GM06990 (cell line): ENCODE measurements at regions not wholly inside any gene's neighbourhood (a gene's known extent, or its start where the extent isn't known, plus 50 kb on each side); places are given as distances from the start of the nearest gene placed in this dataset.

ENCODE experiments used
- DNase-seq: peaks from one replicate; pipeline ENCODE4 v3.0.0-alpha.2; 2011; ENCODE audit not compliant: insufficient read length; ENCODE audit errors: extremely low read depth
- H3K27me3 ChIP-seq: replicated peaks from 2 replicates; pipeline ENCODE4 v1.6.0; 2011; ENCODE audit warnings: low read length; ENCODE audit not compliant: control insufficient read depth, insufficient read depth
- H3K36me3 ChIP-seq: 2 replicates; pipeline ENCODE4 v1.5.1; 2011; ENCODE audit warnings: low read length; ENCODE audit not compliant: control insufficient read depth, insufficient read depth
- H3K4me3 ChIP-seq: replicated peaks from 2 replicates; pipeline ENCODE4 v1.5.1; 2011; ENCODE audit warnings: low read depth, mild to moderate bottlenecking, control low read depth, low read length
- CTCF ChIP-seq: IDR thresholded peaks from 2 replicates; pipeline ENCODE4 v1.5.1; 2011; ENCODE audit warnings: low read length, control low read depth, mild to moderate bottlenecking, inconsistent platforms; ENCODE audit not compliant: insufficient read depth, poor library complexity, severe bottlenecking

- Histone ChIP-seq H3K4me3 (no peak overlapping the region), H3K36me3 (no peaks in the 10 kb centered on the region), H3K27me3 (no peaks in the 10 kb centered on the region)
- DNase-seq: no peak
- TF ChIP-seq CTCF: no peak
Measured at GRCh38 chr2:195473862-195474261, 183.2 kb upstream of the SLC39A10 start.

- no peak for DNase-seq
- no peak for TF ChIP-seq CTCF
- no peaks in the 10 kb centered on the region for H3K36me3 ChIP-seq
- H3K27me3 ChIP-seq: no peaks in the 10 kb centered on the region
- no peak overlapping the region for H3K4me3 ChIP-seq
Measured at GRCh38 chr2:195472501-195473234, 184.4 kb upstream of the SLC39A10 start.

GRCh38 chr2:195471807-195472206, 185.2 kb upstream of the SLC39A10 start:
- DNase-seq: no peak
- Histone ChIP-seq H3K27me3 (no peaks in the 10 kb centered on the region), H3K4me3 (no peak overlapping the region), H3K36me3 (no peaks in the 10 kb centered on the region)
- TF ChIP-seq CTCF: no peak

GRCh38 chr2:195471163-195471562, 185.9 kb upstream of the SLC39A10 start:
- TF ChIP-seq CTCF: no peak

GRCh38 chr2:195470622-195471021, 186.4 kb upstream of the SLC39A10 start:
- no peak for TF ChIP-seq CTCF
- Histone ChIP-seq H3K4me3 (no peak overlapping the region), H3K36me3 (no peaks in the 10 kb centered on the region), H3K27me3 (no peaks in the 10 kb centered on the region)
- no peak for DNase-seq

More at GRCh38 chr2:195471163-195471562, 185.9 kb upstream of the SLC39A10 start:
- Histone ChIP-seq H3K36me3 (no peaks in the 10 kb centered on the region), H3K27me3 (no peaks in the 10 kb centered on the region), H3K4me3 (no peak overlapping the region)
- DNase-seq: no peak

GRCh38 chr2:195468771-195469170, 188.3 kb upstream of the SLC39A10 start:
- peak; percentile 2 for DNase-seq
- H3K36me3 ChIP-seq: no peaks in the 10 kb centered on the region
- no peak overlapping the region for H3K4me3 ChIP-seq

More at GRCh38 chr2:195468771-195469170, 188.3 kb upstream of the SLC39A10 start:
- no peak for TF ChIP-seq CTCF
- no peaks in the 10 kb centered on the region for H3K27me3 ChIP-seq
